Natural killer cell (primary cell): ENCODE measurements at regions not wholly inside any gene's neighbourhood (a gene's known extent, or its start where the extent isn't known, plus 50 kb on each side); places are given as distances from the start of the nearest gene placed in this dataset.

Source experiments
- ATAC-seq, 3 donors: fragments of 150-1000 bp in 2 of 3; fragments of 200-7000 bp in 1 of 3; cut with Tn5 transposase; 1 replicate in 1 of 3; 2 replicates in 2 of 3; pipeline ENCODE4 v1.10.0; 2021; ENCODE audit warnings: mild to moderate bottlenecking in 2 of 3, moderate library complexity in 2 of 3
- DNase-seq, 2 donors: peaks; one replicate each; pipeline versions ENCODE4 v3.0.0 to v3.0.0-alpha.2; 2013 to 2021; ENCODE audit warnings: mixed read lengths in 1 of 2
- H3K27ac ChIP-seq: one replicate; pipeline ENCODE4 v1.5.1; 2013; ENCODE audit warnings: mild to moderate bottlenecking, low read length
- H3K27me3 ChIP-seq: one replicate; pipeline ENCODE4 v1.6.1; 2013; ENCODE audit warnings: low read length; ENCODE audit not compliant: control insufficient read depth, insufficient read depth
- H3K36me3 ChIP-seq: one replicate; pipeline ENCODE4 v1.6.1; 2013; ENCODE audit warnings: low read length; ENCODE audit not compliant: control insufficient read depth, insufficient read depth
- H3K4me1 ChIP-seq: one replicate; pipeline ENCODE4 v1.6.1; 2013; ENCODE audit warnings: low read length; ENCODE audit not compliant: control insufficient read depth, insufficient read depth
- H3K4me3 ChIP-seq: one replicate; pipeline ENCODE4 v1.5.1; 2013; ENCODE audit warnings: low read length
- H3K9me3 ChIP-seq: one replicate; pipeline ENCODE4 v1.6.1; 2013; ENCODE audit warnings: low read length; ENCODE audit not compliant: control insufficient read depth, insufficient read depth
- H3K27ac Mint-ChIP-seq, 2 donors: one replicate each; pipeline ENCODE4 v1.8.0; 2022; ENCODE audit warnings: mild to moderate bottlenecking in 2 of 2, mixed read lengths in 2 of 2, moderate library complexity in 1 of 2
- H3K27me3 Mint-ChIP-seq, 2 donors: one replicate each; pipeline ENCODE4 v1.8.0; 2022; ENCODE audit warnings: low read depth in 2 of 2, mixed read lengths in 2 of 2
- H3K36me3 Mint-ChIP-seq: one replicate; pipeline ENCODE4 v1.8.0; 2022; ENCODE audit warnings: mixed read lengths
- H3K4me1 Mint-ChIP-seq, 2 donors: one replicate each; pipeline ENCODE4 v1.8.0; 2022; ENCODE audit warnings: mixed read lengths in 2 of 2
- H3K4me3 Mint-ChIP-seq: one replicate; pipeline ENCODE4 v1.8.0; 2022; ENCODE audit warnings: mild to moderate bottlenecking, moderate library complexity, mixed read lengths
- H3K9me3 Mint-ChIP-seq, 2 donors: one replicate each; pipeline ENCODE4 v1.8.0; 2022; ENCODE audit warnings: mixed read lengths in 2 of 2
- CTCF ChIP-seq: fragments of 200-600 bp; IDR thresholded peaks from one replicate; pipeline ENCODE4 v1.8.0; 2022; ENCODE audit warnings: antibody characterized with exemption
- WGBS: methylation state at CpG from one replicate; pipeline ENCODE4 v1.1.7; 2013; ENCODE audit warnings: missing lambda C conversion rate; ENCODE audit not compliant: insufficient coverage; 5-methylcytosine and 5-hydroxymethylcytosine counted together
- intact Hi-C: fragments of 100-400 bp; cut with micrococcal nuclease; formaldehyde crosslinking; loops from one replicate; pipeline ENCODE4 v1.14.2; 2022

- 90% methylated on average over 2 of the region's 4 CpGs for WGBS
- ATAC-seq: no peak
- TF ChIP-seq CTCF: no peak
- H3K36me3 ChIP-seq: no peaks in the 10 kb centered on the region
- no peak for DNase-seq
- H3K9me3 ChIP-seq: no peaks in the 10 kb centered on the region
- no peak overlapping the region for H3K27ac ChIP-seq
- no peak overlapping the region for H3K4me3 ChIP-seq
- H3K4me1 ChIP-seq: no peaks in the 10 kb centered on the region
- Mint-ChIP-seq H3K27me3 (no peaks in the 10 kb centered on the region), H3K4me1 (no peaks in the 10 kb centered on the region), H3K36me3 (no peaks in the 10 kb centered on the region), H3K9me3 (peaks cover 2 to 5% of the 10 kb centered on the region in 2 donors), H3K27ac (no peak overlapping the region), H3K4me3 (no peak overlapping the region)
- intact Hi-C loops: no loop called here
- no peaks in the 10 kb centered on the region for H3K27me3 ChIP-seq
These were observed 1110.9 kb downstream of the NLGN4X start for GRCh38 chrX:5117816-5118215.

- H3K4me3 ChIP-seq: no peak overlapping the region
- H3K27ac ChIP-seq: no peak overlapping the region
- H3K36me3 Mint-ChIP-seq: no peaks in the 10 kb centered on the region
- no peaks in the 10 kb centered on the region for H3K4me1 Mint-ChIP-seq
- no peak for TF ChIP-seq CTCF
- WGBS: 17% methylated on average over 1 of the region's 6 CpGs
- intact Hi-C loops: no loop called here
- no peak overlapping the region for H3K27ac Mint-ChIP-seq
- H3K9me3 Mint-ChIP-seq: peaks cover 4 to 5% of the 10 kb centered on the region in 2 donors
- H3K27me3 ChIP-seq: no peaks in the 10 kb centered on the region
- H3K9me3 ChIP-seq: no peaks in the 10 kb centered on the region
- no peaks in the 10 kb centered on the region for H3K36me3 ChIP-seq
- H3K4me3 Mint-ChIP-seq: no peak overlapping the region
- DNase-seq: no peak
- ATAC-seq: no peak
- no peaks in the 10 kb centered on the region for H3K27me3 Mint-ChIP-seq
- H3K4me1 ChIP-seq: no peaks in the 10 kb centered on the region
These were observed 1115.5 kb downstream of the NLGN4X start for GRCh38 chrX:5113128-5113527.

GRCh38 chrX:5100004-5100403, 1128.7 kb downstream of the NLGN4X start:
- no peaks in the 10 kb centered on the region for H3K36me3 ChIP-seq
- peaks cover 10 to 19% of the 10 kb centered on the region in 2 donors for H3K9me3 Mint-ChIP-seq
- ATAC-seq (no peak), DNase-seq (no peak)
- H3K27me3 Mint-ChIP-seq: no peaks in the 10 kb centered on the region
- H3K4me3 Mint-ChIP-seq: no peak overlapping the region
- no peaks in the 10 kb centered on the region for H3K9me3 ChIP-seq
- no peaks in the 10 kb centered on the region for H3K4me1 ChIP-seq
- 90% methylated on average over 2 of the region's 8 CpGs for WGBS
- no peaks in the 10 kb centered on the region for H3K27me3 ChIP-seq
- H3K27ac ChIP-seq: no peak overlapping the region
- no peaks in the 10 kb centered on the region for H3K4me1 Mint-ChIP-seq
- no peak overlapping the region for H3K27ac Mint-ChIP-seq
- no peak for TF ChIP-seq CTCF
- no peaks in the 10 kb centered on the region for H3K36me3 Mint-ChIP-seq
- intact Hi-C loops: no loop called here
- no peak overlapping the region for H3K4me3 ChIP-seq

- 100% methylated on average over 1 of the region's 2 CpGs for WGBS
- intact Hi-C loops: no loop called here
- Mint-ChIP-seq H3K4me3 (no peak overlapping the region), H3K36me3 (no peaks in the 10 kb centered on the region), H3K27ac (no peak overlapping the region), H3K27me3 (no peaks in the 10 kb centered on the region), H3K4me1 (no peaks in the 10 kb centered on the region), H3K9me3 (peaks cover 2 to 4% of the 10 kb centered on the region in 2 donors)
- no peaks in the 10 kb centered on the region for H3K4me1 ChIP-seq
- no peaks in the 10 kb centered on the region for H3K9me3 ChIP-seq
- no peaks in the 10 kb centered on the region for H3K36me3 ChIP-seq
- no peak for TF ChIP-seq CTCF
- H3K4me3 ChIP-seq: no peak overlapping the region
- H3K27me3 ChIP-seq: no peaks in the 10 kb centered on the region
- H3K27ac ChIP-seq: no peak overlapping the region
- DNase-seq (no peak), ATAC-seq (no peak)
These were observed 1142.3 kb downstream of the NLGN4X start for GRCh38 chrX:5086388-5086787.
